ENCODE measurements at regions not wholly inside any gene's neighbourhood (a gene's known extent, or its start where the extent isn't known, plus 50 kb on each side); places are given as distances from the start of the nearest gene placed in this dataset.

GRCh38 chr9:78566948-78567675 lies 270.2 kb downstream of the PSAT1 start:
- no peak for DNase-seq

DNA sequence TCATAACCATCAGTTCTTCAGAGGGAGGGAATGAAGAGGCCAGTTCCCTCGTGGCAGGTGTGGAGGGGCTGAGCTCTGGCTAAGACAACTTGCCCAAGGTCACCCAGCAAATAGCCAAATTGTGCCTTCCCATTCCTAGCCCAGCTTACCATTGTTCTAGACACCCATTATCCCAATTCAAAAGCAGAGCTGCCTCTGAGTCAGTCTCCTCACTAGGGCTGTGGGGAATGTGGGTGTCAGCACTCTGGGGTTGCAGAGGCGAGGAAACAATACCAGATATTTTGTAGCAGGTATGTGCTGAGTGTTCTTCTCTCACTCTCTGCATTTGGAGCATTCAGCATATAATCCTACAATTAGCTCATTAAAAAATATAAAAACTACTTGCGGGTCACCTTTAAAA lies 270.8 kb downstream of the PSAT1 start:
- DNase-seq = no peak

GRCh38 chr9:78568774-78569173 lies 271.8 kb downstream of the PSAT1 start:
- no peak for DNase-seq

DNA sequence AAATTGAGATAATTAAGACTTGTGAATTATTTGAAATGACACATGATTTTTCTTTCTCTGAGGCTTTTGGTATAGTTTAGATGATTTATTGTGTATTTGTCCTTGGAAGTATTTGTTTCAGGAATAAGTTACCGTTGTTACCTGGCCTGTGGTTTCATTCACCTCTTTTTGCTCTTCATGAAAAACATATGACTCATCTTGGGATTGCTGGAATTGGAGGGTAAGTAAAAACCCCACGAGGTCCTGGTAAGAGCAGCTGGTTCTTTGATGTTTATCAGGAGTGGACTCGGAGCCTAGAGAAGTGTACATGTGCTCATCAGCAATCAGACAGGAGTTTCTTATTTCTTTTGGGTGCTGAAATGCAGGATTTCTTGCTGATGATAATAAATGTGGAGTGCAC lies 275.3 kb downstream of the PSAT1 start:
- DNase-seq = no peak

DNA sequence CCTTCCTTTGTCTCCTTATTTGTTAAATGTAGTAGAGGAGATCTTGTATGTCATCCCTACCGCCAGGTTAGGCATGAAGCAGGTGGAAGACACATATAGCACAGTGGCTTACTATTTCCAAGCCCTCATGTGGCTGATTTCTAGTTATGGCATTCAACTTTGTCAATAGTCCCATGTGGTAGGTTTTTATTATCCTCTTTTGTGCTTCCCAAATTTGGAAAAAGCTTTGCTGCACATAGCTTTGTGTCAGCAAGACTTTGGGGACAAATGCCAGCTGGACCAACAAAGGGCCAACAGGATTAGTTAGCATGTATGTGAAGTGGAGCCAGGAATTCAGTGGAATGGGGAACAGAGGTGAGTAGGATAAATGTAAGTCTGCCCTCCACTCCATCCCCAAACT lies 276.3 kb downstream of the PSAT1 start:
- DNase-seq = no peak

DNA sequence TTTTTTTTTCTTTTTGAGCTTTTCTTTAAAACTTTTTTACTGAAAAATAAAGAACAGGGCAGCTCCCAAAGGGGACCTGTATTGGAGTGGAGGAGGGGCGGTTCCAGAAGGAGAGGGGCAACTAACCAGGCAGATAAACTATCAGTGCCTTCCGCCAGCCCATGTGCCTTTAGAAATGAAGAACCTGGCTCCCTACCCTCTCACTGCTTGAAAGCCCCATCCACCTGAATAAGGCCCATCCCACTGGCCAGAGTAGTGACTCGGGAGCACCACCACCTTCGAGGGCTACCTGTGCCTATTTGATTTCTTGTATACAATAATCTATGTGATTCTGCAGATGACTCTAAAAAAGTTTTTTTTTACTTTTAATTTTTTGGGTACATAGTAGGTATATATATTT lies 276.7 kb downstream of the PSAT1 start:
- DNase-seq = no peak

DNA sequence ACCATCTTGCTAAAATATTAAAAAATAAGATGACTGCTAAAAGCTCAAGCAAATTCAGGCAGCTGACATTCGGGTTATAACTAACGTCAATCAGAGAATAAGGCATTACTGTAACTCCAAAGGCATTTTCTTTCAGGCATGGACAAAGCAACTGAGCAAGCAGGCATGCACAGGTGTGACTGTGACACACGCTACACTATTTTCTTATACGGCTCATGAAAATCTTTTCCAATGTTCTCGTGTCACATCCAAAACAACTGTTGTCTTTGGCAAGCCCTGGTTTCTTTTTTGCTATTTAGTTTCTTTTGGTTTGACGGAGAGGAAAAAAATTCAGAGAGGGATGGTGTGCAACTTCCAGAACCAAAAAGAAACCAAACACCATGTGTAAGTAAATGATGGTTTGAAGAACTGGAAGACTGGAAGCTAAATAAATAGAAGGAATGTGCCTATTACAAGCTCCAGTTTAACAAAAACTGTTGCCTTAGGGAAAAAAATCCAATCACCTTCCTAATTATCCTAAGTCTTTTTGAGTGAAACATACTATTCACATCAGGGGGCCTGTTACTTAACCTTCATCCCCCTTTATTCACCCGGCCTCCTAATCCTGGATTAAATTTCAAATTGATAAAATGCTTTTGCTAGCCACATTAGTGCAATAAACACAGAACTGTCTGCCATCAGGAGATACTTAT lies 277.6 kb downstream of the PSAT1 start:
- DNase-seq = no peak

DNA sequence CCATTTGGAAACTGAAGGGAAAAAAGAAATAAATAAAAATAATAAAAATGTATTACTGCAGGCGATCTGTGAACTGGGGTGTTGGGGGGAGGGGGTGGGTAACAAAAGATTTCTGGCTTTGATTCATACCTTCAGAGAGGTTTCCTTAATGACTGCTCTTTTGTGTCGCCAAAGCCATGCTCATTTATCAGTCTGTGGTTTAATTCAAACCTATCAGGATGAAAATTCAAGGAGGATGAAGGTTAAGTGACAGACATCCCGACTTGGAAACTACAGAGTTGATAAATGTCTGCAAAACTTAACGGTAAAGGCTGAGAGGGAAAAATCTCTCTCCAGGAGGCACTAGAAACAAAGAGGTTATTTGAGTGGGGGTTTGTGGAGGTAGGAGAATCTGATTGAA lies 278.2 kb downstream of the PSAT1 start:
- no peak for DNase-seq

GRCh38 chr9:78575771-78576170 lies 278.8 kb downstream of the PSAT1 start:
- no peak for DNase-seq

GRCh38 chr9:78577156-78577906 lies 280.4 kb downstream of the PSAT1 start:
- no peak for DNase-seq

DNA sequence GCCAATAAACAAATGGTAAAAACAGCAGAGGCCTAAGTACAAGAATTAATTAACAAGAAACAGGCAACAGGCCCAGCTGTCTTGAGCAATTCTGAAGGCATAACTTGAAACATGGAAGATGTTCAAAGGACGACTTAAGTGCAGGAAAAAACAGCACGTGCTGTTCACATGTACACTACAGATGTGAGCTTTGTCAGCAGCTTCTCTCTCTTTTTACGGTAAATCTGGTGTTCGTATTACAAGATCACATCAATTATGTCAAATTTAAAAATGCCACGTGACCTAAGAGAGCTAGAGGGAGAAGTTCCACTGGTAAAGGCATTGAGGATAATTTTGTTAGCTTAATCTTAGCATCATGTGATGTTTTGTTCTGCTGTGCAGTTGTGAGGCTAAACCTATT lies 281.1 kb downstream of the PSAT1 start:
- no peak for DNase-seq

GRCh38 chr9:78582821-78583220 lies 285.9 kb downstream of the PSAT1 start:
- DNase-seq = no peak

- no peak for DNase-seq
Observed at GRCh38 chr9:78584589-78584988, 287.7 kb downstream of the PSAT1 start.

GRCh38 chr9:78585909-78586308 lies 289.0 kb downstream of the PSAT1 start:
- DNase-seq = no peak

DNA sequence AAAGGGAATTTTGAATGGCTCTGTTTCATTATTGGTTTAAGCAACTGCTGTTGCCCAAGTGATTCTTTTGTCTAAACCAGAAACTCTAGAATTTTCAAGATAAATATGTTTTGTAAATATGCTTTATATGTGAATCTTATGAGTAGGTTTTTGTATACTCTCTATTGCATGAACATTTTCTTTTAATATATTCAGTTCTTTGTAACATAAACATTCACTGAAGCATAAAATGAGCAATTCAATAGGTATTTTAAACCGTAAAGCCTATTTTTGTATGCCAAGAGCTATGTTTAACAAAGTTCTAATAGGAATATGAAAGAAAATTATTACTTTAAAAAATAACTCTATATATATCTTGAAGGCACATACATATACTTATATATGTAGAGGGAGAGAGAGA lies 293.1 kb downstream of the PSAT1 start:
- no peak for DNase-seq

DNA sequence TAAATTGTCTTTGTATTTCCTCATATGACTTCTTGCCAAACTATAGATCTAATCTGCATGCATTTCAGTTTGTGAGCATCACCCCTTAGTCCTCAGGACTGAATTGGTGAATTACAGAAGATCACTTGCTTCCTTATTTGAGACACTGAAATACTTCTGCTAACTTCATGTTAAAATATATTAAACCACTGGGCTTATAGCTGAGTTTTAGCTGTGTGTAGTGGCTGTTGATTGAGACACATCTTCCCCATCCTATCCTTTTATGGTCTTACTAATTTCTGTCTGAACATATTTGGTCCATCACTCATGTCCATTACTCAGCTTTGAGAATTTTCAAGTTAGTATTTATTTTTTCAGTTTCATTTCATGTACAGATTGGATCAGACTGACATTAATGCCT lies 295.9 kb downstream of the PSAT1 start:
- no peak for DNase-seq

DNA sequence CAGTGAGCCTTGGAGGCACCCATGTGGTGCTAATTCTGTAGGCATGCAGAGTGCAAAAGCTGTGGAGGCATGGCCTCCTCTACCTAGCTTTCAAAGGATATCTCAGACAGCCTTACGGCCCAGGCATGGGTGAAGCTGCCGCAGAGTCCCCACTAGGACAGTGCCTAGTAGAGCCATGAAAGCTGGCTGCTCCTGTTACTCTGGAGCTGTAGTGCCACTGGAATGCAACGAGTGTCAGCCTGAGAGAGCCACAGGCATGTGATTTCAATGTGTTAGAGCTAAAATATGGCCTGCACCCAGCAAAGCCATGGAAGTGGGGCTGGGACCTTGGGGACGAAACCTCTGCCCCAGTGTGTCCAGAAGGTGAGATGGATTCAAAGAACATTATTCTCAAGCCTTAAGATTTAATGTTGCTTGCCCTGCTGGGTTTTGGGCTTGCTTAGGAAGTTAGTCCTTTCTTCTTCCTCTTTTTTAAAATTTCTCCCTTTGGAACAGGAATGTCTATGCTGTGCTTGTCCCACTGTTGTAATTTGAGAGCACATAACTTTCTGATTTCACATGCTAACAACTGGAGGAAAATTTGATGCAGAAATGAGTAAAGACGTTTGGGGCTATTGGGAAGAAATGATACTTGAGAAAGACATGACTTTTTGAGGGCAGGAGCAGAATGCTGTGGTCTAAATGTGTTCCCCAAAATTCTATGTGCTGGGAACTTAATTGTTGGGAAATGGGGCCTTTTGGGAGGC lies 298.4 kb downstream of the PSAT1 start:
- no peak for DNase-seq

GRCh38 chr9:78596346-78596745 lies 299.4 kb downstream of the PSAT1 start:
- DNase-seq = no peak

- no peak for DNase-seq
Observed at GRCh38 chr9:78598120-78598519, 301.2 kb downstream of the PSAT1 start.

DNA sequence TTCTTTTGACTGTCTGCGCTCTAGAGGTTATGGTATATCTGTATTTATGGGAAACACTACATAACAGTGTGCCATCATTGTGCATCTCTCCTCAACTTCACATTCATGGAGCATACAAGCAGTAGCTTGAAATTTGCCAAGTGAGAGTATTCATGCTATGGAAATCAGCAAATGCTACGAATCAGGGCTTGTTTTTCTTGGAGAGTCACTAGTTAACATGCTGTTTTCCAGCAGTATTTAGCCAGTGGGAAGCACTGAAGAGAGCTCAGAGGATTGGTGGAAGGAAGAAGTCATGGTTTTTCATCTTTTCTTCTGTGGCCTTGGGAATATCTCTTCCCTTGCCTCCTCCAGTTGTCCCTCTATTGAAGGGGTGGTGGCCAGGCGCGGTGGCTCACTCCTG lies 303.0 kb downstream of the PSAT1 start:
- DNase-seq = no peak

- no peak for DNase-seq
Observed at GRCh38 chr9:78601957-78602565, 305.1 kb downstream of the PSAT1 start.

DNA sequence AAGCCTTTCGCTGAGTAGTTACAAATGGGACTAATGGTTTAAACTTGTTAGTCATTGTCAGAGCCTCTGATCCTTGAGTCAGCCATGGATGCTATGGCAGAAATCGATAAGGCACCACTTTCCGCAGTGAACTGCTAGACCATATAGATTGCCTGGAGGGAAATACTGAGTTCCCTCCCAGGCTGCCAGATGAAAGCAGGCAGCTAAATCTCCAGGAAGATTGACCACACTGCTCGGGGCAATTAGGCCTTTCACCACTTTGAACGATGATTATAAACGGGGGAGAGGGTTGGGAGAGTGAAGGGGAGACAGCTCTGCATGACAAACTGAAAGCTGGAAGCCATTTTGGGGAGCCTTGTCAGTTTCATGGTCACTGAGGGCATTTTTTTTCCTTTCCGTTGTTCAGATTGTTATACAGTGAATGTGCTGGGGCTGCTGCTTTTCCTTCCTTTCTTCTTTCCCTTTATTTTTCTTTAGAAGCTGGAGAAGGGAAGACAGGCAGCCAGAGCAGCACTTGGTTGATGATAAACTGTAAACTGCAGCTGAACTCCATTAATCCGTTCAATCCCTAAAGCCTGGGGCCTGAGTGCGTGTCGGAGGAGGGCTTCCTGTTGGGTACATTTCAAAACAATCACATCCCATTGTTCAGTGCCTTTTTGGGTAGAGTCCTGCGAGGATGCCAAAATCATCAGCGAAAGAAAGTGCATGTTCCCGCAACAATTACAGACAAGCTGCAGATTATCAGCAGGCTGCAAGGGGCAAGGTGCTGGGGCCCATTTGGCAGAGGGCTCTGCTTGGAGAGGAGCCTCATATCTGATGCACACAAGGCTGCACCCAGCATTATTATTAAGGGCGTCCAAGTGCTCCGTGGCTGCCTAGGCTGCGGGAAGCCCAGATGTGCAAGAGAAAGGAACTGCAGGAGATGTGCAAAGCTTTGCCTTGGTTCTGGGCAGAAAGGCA lies 308.4 kb downstream of the PSAT1 start:
- DNase-seq = no peak

All from activated effector memory CD4-positive, alpha-beta T cell treated with anti-CD3 and anti-CD28 coated beads, Interleukin-2, amount 50 U/mL, for 16 hours (primary cell).